ENCODE measurements at regions not wholly inside any gene's neighbourhood (a gene's known extent, or its start where the extent isn't known, plus 50 kb on each side); places are given as distances from the start of the nearest gene placed in this dataset.

DNA sequence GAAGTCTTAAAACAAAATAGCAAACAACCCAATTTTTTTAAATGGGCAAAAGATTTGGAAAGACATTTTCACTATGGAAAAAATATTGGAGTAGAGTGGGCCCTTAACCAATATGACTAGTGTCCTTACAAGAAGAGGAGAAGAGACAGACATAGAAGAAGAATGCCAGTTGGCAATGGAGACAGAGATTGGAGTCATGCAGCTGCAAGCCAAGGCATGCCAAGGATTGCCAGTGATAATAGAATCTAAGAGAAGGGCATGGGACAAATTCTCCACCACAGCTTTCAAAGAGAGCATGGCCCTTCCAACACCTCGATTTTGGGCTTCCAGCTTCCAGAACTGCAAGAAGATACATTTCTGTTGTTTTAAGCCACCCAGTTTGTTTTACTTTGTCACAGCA, 92.7 kb downstream of the RGS2 start:
- Histone ChIP-seq H3K4me3 (no peak overlapping the region), H3K27ac (no peak overlapping the region), H3K9me3 (no peaks in the 10 kb centered on the region), H3K36me3 (ENCODE audit: low read depth, missing control alignments) (no peaks in the 10 kb centered on the region), H3K4me1 (no peaks in the 10 kb centered on the region), H3K27me3 (no peaks in the 10 kb centered on the region)
- WGBS, 2 donors = 37 to 50% methylated on average over 1 of the region's 1 CpG
- no peak for TF ChIP-seq POLR2A (IDR thresholded peaks at IDR 0.05)
- TF ChIP-seq, protein P1, sequence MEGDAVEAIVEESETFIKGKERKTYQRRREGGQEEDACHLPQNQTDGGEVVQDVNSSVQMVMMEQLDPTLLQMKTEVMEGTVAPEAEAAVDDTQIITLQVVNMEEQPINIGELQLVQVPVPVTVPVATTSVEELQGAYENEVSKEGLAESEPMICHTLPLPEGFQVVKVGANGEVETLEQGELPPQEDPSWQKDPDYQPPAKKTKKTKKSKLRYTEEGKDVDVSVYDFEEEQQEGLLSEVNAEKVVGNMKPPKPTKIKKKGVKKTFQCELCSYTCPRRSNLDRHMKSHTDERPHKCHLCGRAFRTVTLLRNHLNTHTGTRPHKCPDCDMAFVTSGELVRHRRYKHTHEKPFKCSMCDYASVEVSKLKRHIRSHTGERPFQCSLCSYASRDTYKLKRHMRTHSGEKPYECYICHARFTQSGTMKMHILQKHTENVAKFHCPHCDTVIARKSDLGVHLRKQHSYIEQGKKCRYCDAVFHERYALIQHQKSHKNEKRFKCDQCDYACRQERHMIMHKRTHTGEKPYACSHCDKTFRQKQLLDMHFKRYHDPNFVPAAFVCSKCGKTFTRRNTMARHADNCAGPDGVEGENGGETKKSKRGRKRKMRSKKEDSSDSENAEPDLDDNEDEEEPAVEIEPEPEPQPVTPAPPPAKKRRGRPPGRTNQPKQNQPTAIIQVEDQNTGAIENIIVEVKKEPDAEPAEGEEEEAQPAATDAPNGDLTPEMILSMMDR (IDR thresholded peaks at IDR 0.05) = no peak
- DNase-seq = no peak
- intact Hi-C loops (cut with DNase I; ENCODE audit: low total_unique reads) = no loop called here

DNA sequence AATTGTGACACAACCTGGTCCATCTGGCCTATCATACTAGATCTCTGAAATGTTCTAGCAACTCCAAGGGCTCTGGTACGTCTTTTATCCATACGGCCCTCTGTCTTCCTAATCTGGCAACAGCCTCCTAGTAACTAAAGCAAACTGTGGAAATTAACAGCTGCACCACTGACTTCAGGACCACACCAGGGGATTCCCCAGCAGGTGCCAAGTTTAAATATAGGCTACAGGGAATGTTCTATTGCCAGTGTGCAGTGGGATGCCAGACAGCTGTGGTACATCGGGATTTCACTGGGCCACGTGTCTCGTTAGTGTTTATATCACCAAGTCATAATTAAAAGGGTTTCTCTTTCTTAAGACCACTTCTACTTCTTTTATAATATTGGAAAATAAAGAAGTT, 94.3 kb downstream of the RGS2 start:
- no peak for DNase-seq
- H3K36me3 ChIP-seq (ENCODE audit: low read depth, missing control alignments) = no peaks in the 10 kb centered on the region
- no peak overlapping the region for H3K27ac ChIP-seq
- no peaks in the 10 kb centered on the region for H3K4me1 ChIP-seq
- no peaks in the 10 kb centered on the region for H3K27me3 ChIP-seq
- 77 to 82% methylated on average over 5 of the region's 5 CpGs for WGBS, 2 donors
- TF ChIP-seq, protein P1 (IDR thresholded peaks at IDR 0.05) = no peak
- no peak for TF ChIP-seq POLR2A (IDR thresholded peaks at IDR 0.05)
- no peak overlapping the region for H3K4me3 ChIP-seq
- no peaks in the 10 kb centered on the region for H3K9me3 ChIP-seq
- intact Hi-C loops (cut with DNase I; ENCODE audit: low total_unique reads) = no loop called here

DNA sequence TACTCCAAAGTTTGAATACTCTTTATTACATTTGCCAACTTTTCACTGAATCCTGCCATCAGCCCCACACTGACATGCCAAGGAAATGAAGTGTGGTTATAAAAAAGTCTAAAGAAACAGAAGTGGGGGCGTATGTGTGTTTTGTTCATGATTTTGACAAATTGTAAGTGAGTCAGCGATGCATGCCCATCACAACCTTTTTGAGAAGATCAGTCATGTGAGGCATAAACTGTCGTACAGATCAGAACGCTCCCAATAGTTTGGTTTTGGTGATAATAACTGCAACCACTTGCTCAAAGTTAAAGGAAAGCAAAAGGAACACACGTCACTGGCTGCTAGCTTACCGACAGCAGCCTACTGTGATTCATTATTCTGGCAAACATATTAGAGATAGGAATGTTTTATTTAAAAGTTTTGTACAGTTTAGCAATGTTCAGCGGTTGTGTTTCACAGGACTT, 95.6 kb downstream of the RGS2 start:
- WGBS, 2 donors = 67 to 69% methylated on average over 7 of the region's 7 CpGs
- TF ChIP-seq, protein P1 (IDR thresholded peaks at IDR 0.05) = no peak
- TF ChIP-seq POLR2A (IDR thresholded peaks at IDR 0.05) = no peak
- no peaks in the 10 kb centered on the region for H3K4me1 ChIP-seq
- H3K27me3 ChIP-seq = no peaks in the 10 kb centered on the region
- no peak overlapping the region for H3K4me3 ChIP-seq
- intact Hi-C loops (cut with DNase I; ENCODE audit: low total_unique reads) = no loop called here
- H3K9me3 ChIP-seq = no peaks in the 10 kb centered on the region
- no peak overlapping the region for H3K27ac ChIP-seq
- DNase-seq = no peak
- no peaks in the 10 kb centered on the region for H3K36me3 ChIP-seq (ENCODE audit: low read depth, missing control alignments)

DNA sequence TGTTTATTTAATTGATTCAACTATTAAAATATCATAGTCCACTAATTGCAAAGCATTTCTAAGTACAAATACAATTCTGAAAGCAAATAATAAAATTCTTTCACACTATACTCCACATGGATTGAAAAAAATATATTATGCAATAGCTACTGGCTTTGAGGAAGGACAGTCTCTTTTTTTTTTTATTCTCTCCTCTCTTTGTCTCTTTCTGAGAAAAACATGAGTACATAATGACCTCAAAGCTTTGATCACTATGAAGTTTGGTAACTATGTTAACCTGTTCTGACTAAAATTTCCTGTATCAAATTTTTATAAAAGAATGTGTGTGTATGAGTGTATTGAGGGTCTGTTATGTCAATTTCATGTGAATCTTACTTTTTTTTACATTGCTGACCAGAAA, 96.2 kb downstream of the RGS2 start:
- Histone ChIP-seq H3K4me1 (no peaks in the 10 kb centered on the region), H3K27me3 (no peaks in the 10 kb centered on the region), H3K4me3 (no peak overlapping the region), H3K36me3 (ENCODE audit: low read depth, missing control alignments) (no peaks in the 10 kb centered on the region), H3K27ac (no peak overlapping the region), H3K9me3 (no peaks in the 10 kb centered on the region)
- intact Hi-C loops (cut with DNase I; ENCODE audit: low total_unique reads) = no loop called here
- no peak for DNase-seq
- TF ChIP-seq POLR2A (IDR thresholded peaks at IDR 0.05) = no peak
- TF ChIP-seq, protein P1 (IDR thresholded peaks at IDR 0.05) = no peak

DNA sequence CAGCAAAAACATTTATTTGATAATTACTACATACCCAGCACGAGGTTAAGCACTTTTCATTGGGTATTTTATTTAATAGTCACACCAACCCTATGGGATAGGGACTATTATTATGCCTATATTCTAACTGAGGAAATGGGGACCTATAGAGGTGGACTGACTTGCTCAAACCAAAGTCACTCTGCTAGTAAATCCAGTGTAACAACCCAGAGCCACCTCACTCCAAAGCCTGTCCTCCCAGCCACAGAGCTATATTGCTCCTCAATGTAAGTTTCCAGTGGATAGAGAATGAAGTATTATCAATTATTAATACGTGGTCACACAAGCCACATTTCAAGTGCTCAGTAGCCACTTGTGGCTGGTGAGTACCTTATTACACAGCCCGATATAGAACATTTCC, 97.5 kb downstream of the RGS2 start:
- H3K27ac ChIP-seq = no peak overlapping the region
- H3K9me3 ChIP-seq = no peaks in the 10 kb centered on the region
- no peak for TF ChIP-seq POLR2A (IDR thresholded peaks at IDR 0.05)
- TF ChIP-seq, protein P1 (IDR thresholded peaks at IDR 0.05) = no peak
- DNase-seq = no peak
- intact Hi-C loops (cut with DNase I; ENCODE audit: low total_unique reads) = no loop called here
- 92 to 97% methylated on average over 3 of the region's 3 CpGs for WGBS, 2 donors
- H3K4me3 ChIP-seq = no peak overlapping the region
- no peaks in the 10 kb centered on the region for H3K4me1 ChIP-seq
- H3K27me3 ChIP-seq = no peaks in the 10 kb centered on the region
- no peaks in the 10 kb centered on the region for H3K36me3 ChIP-seq (ENCODE audit: low read depth, missing control alignments)
